HAP-1 (cell line): ENCODE measurements at regions not wholly inside any gene's neighbourhood (a gene's known extent, or its start where the extent isn't known, plus 50 kb on each side); places are given as distances from the start of the nearest gene placed in this dataset.

ENCODE experiments used
- DNase-seq, 2 experiments: peaks; one replicate each; pipeline ENCODE4 v3.0.0-alpha.2; 2016 to 2020; ENCODE audit warnings: low spot score in 2 of 2
- H3K27me3 ChIP-seq: fragments of 250-450 bp; sonication (Bioruptor Pico); 2 replicates; pipeline ENCODE4 v1.5.1; 2020; ENCODE audit warnings: low read depth, mild to moderate bottlenecking, moderate library complexity
- H3K36me3 ChIP-seq: fragments of 250-450 bp; sonication (Bioruptor Pico); replicated peaks from 2 replicates; pipeline ENCODE4 v1.5.1; 2020; ENCODE audit warnings: mild to moderate bottlenecking
- H3K4me1 ChIP-seq: fragments of 250-450 bp; sonication (Bioruptor Pico); 2 replicates; pipeline ENCODE4 v1.5.1; 2020; ENCODE audit warnings: mild to moderate bottlenecking
- H3K4me3 ChIP-seq: fragments of 250-450 bp; sonication (Bioruptor Pico); 2 replicates; pipeline ENCODE4 v1.5.1; 2020; ENCODE audit warnings: mild to moderate bottlenecking, moderate library complexity
- H3K9me3 ChIP-seq: fragments of 250-450 bp; sonication (Bioruptor Pico); 2 replicates; pipeline ENCODE4 v1.5.1; 2020; ENCODE audit warnings: mild to moderate bottlenecking, moderate library complexity
- in situ Hi-C: fragments of 300-500 bp; cut with MboI; formaldehyde crosslinking; loops from 3 replicates; pipeline ENCODE4 v1.14.3; 2020; ENCODE audit warnings: low sequenced_read_pairs, inconsistent platforms, mixed read lengths

GRCh38 chr4:81566161-81566591 is 94.5 kb upstream of the RASGEF1B start:
- no peak for DNase-seq
- Histone ChIP-seq H3K4me3 (no peak overlapping the region), H3K36me3 (no peaks in the 10 kb centered on the region), H3K4me1 (no peaks in the 10 kb centered on the region), H3K9me3 (no peaks in the 10 kb centered on the region), H3K27me3 (no peaks in the 10 kb centered on the region)
- in situ Hi-C loops = no loop called here

GRCh38 chr4:81565142-81565870 is 93.6 kb upstream of the RASGEF1B start:
- Histone ChIP-seq H3K27me3 (no peaks in the 10 kb centered on the region), H3K36me3 (no peaks in the 10 kb centered on the region), H3K4me1 (no peaks in the 10 kb centered on the region), H3K4me3 (no peak overlapping the region), H3K9me3 (no peaks in the 10 kb centered on the region)
- DNase-seq = no peak
- in situ Hi-C loops = no loop called here

DNA sequence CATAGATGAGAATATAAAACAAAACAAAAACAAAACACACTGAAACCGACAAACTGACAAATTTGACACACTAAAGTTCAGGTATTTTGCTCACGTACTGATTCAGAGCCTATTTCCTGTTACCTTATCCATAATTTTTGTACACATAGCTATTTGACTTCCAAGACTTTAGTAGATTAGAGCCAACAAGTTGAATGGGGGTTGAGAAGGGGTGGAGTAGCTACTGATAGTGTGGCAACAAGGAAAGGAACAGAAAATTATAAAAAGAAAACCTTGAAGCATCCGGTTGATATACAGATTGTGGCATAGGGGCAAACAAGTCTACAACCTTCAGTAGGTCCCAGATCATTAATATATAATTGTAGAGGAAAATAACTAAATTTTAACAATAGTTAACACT is 92.3 kb upstream of the RASGEF1B start:
- no peaks in the 10 kb centered on the region for H3K4me1 ChIP-seq
- no peaks in the 10 kb centered on the region for H3K27me3 ChIP-seq
- H3K9me3 ChIP-seq = no peaks in the 10 kb centered on the region
- no peak overlapping the region for H3K4me3 ChIP-seq
- in situ Hi-C loops = no loop called here
- no peaks in the 10 kb centered on the region for H3K36me3 ChIP-seq
- DNase-seq = no peak

DNA sequence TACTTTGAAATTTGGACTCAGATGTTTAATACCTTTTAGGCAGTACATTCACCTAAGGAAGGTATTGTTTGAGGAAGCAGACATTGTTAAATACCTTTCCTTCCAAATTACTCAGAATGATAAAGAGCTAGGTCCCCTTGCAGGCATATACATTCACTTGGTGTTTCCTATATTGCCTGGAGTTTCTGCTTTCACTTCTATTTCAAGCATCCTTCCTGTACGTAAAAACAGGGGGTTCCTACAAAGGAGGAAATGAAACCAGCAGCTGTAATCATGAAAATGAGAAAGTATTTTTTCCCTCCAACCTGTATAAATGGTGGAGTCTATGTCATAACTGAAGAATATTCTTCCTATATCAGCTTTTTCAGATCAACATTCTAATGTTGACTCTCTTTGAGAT is 90.4 kb upstream of the RASGEF1B start:
- in situ Hi-C loops = no loop called here
- DNase-seq = no peak
- H3K9me3 ChIP-seq = no peaks in the 10 kb centered on the region
- no peaks in the 10 kb centered on the region for H3K4me1 ChIP-seq
- no peaks in the 10 kb centered on the region for H3K36me3 ChIP-seq
- no peak overlapping the region for H3K4me3 ChIP-seq
- H3K27me3 ChIP-seq = no peaks in the 10 kb centered on the region

GRCh38 chr4:81557306-81557705 is 85.6 kb upstream of the RASGEF1B start:
- Histone ChIP-seq H3K36me3 (no peaks in the 10 kb centered on the region), H3K4me3 (no peak overlapping the region), H3K4me1 (no peaks in the 10 kb centered on the region), H3K9me3 (no peaks in the 10 kb centered on the region), H3K27me3 (no peaks in the 10 kb centered on the region)
- no peak for DNase-seq
- in situ Hi-C loops = no loop called here

GRCh38 chr4:81555489-81555888 is 83.8 kb upstream of the RASGEF1B start:
- Histone ChIP-seq H3K27me3 (no peaks in the 10 kb centered on the region), H3K4me1 (no peaks in the 10 kb centered on the region), H3K4me3 (no peak overlapping the region), H3K9me3 (no peaks in the 10 kb centered on the region), H3K36me3 (no peaks in the 10 kb centered on the region)
- DNase-seq = no peak
- in situ Hi-C loops = no loop called here

- H3K4me1 ChIP-seq = no peaks in the 10 kb centered on the region
Measured at GRCh38 chr4:81552086-81552485, 80.4 kb upstream of the RASGEF1B start.

GRCh38 chr4:81550388-81550859 is 78.7 kb upstream of the RASGEF1B start:
- Histone ChIP-seq H3K9me3 (no peaks in the 10 kb centered on the region), H3K36me3 (no peaks in the 10 kb centered on the region)
- in situ Hi-C loops = no loop called here

More at GRCh38 chr4:81552086-81552485, 80.4 kb upstream of the RASGEF1B start:
- Histone ChIP-seq H3K4me3 (no peak overlapping the region), H3K36me3 (no peaks in the 10 kb centered on the region), H3K9me3 (no peaks in the 10 kb centered on the region), H3K27me3 (no peaks in the 10 kb centered on the region)
- in situ Hi-C loops = no loop called here
- DNase-seq = no peak

DNA sequence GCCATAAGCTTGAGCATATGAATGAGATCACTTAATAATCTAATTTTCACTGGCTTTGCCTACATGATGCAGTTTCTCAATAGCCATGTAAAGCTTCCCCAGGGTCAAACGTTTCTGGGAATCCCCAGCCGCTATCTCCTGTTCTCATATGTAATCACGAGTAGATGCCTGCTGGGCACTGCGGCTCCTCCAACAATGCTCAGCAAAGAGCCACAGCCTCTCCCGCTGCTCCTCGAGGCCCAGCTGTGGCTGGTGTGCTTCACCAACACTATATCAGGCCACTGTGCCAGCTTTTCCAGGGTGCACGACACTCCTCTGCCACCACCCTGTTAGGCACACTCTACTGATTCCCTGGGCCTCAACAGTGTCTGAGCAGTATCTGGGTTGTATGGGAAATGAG is 78.3 kb upstream of the RASGEF1B start:
- H3K4me3 ChIP-seq = no peak overlapping the region
- in situ Hi-C loops = no loop called here

More at GRCh38 chr4:81550388-81550859, 78.7 kb upstream of the RASGEF1B start:
- no peaks in the 10 kb centered on the region for H3K4me1 ChIP-seq
- no peaks in the 10 kb centered on the region for H3K27me3 ChIP-seq
- no peak for DNase-seq
- no peak overlapping the region for H3K4me3 ChIP-seq

GRCh38 chr4:81546777-81547176 is 75.1 kb upstream of the RASGEF1B start:
- H3K4me3 ChIP-seq = no peak overlapping the region
- no peaks in the 10 kb centered on the region for H3K36me3 ChIP-seq
- DNase-seq = no peak
- H3K27me3 ChIP-seq = no peaks in the 10 kb centered on the region
- H3K4me1 ChIP-seq = no peaks in the 10 kb centered on the region
- no peaks in the 10 kb centered on the region for H3K9me3 ChIP-seq
- in situ Hi-C loops = no loop called here

More for the DNA sequence above, 78.3 kb upstream of the RASGEF1B start:
- Histone ChIP-seq H3K4me1 (no peaks in the 10 kb centered on the region), H3K36me3 (no peaks in the 10 kb centered on the region), H3K9me3 (no peaks in the 10 kb centered on the region), H3K27me3 (no peaks in the 10 kb centered on the region)
- no peak for DNase-seq

- H3K27me3 ChIP-seq = no peaks in the 10 kb centered on the region
- no peak for DNase-seq
- no peak overlapping the region for H3K4me3 ChIP-seq
- in situ Hi-C loops = no loop called here
- no peaks in the 10 kb centered on the region for H3K4me1 ChIP-seq
- H3K9me3 ChIP-seq = no peaks in the 10 kb centered on the region
- no peaks in the 10 kb centered on the region for H3K36me3 ChIP-seq
Measured at GRCh38 chr4:81541161-81541945, 69.6 kb upstream of the RASGEF1B start.

GRCh38 chr4:81538716-81539427 is 67.2 kb upstream of the RASGEF1B start:
- no peak for DNase-seq
- no peaks in the 10 kb centered on the region for H3K36me3 ChIP-seq
- no peaks in the 10 kb centered on the region for H3K27me3 ChIP-seq
- in situ Hi-C loops = no loop called here
- H3K4me3 ChIP-seq = no peak overlapping the region
- no peaks in the 10 kb centered on the region for H3K9me3 ChIP-seq
- H3K4me1 ChIP-seq = no peaks in the 10 kb centered on the region

- no peaks in the 10 kb centered on the region for H3K36me3 ChIP-seq
- H3K4me3 ChIP-seq = no peak overlapping the region
- no peak for DNase-seq
- no peaks in the 10 kb centered on the region for H3K27me3 ChIP-seq
- in situ Hi-C loops = no loop called here
- H3K9me3 ChIP-seq = no peaks in the 10 kb centered on the region
- no peaks in the 10 kb centered on the region for H3K4me1 ChIP-seq
Measured at GRCh38 chr4:81531410-81531809, 59.7 kb upstream of the RASGEF1B start.

DNA sequence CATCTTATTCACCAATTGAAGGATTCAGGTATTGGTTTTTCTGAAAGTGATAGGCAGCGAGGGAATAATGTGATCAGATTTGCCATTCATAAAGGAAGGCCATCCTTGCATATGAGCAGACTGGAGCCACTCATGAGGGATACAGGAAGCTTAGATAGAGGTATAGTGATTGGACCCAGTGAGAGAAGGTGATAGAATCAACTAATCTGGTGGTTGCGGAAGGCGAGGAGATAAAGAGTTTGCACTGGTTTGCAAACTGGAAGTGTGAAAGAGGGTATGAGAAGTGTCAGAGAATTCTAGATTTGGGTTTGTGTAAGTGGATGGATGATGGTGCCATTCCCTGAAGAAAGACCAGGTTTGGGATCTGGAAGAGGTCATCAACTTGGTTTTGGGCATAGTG is 57.3 kb upstream of the RASGEF1B start:
- in situ Hi-C loops = no loop called here
- DNase-seq = no peak

More for the DNA sequence above, 57.3 kb upstream of the RASGEF1B start:
- Histone ChIP-seq H3K4me1 (no peaks in the 10 kb centered on the region), H3K4me3 (no peak overlapping the region), H3K9me3 (no peaks in the 10 kb centered on the region), H3K36me3 (no peaks in the 10 kb centered on the region), H3K27me3 (no peaks in the 10 kb centered on the region)
